Parathyroid adenoma (tissue), 2 donors: ENCODE measurements at regions not wholly inside any gene's neighbourhood (a gene's known extent, or its start where the extent isn't known, plus 50 kb on each side); places are given as distances from the start of the nearest gene placed in this dataset.

ENCODE experiments used
- H2AFZ ChIP-seq: fragments of 300-600 bp; sonication (generic); one replicate; pipeline ENCODE4 v1.7.0; 2017; ENCODE audit warnings: antibody characterized with exemption, mild to moderate bottlenecking
- H3K27ac ChIP-seq: fragments of 300-600 bp; sonication (generic); one replicate; pipeline ENCODE4 v1.7.0; 2017
- H3K27me3 ChIP-seq: fragments of 300-600 bp; sonication (generic); one replicate; pipeline ENCODE4 v1.7.0; 2017; ENCODE audit warnings: low read length; ENCODE audit not compliant: control insufficient read depth, insufficient read depth
- H3K36me3 ChIP-seq: fragments of 300-600 bp; sonication (generic); one replicate; pipeline ENCODE4 v1.7.0; 2017; ENCODE audit warnings: low read length; ENCODE audit not compliant: control insufficient read depth, insufficient read depth
- H3K4me1 ChIP-seq: fragments of 300-600 bp; sonication (generic); one replicate; pipeline ENCODE4 v1.7.0; 2017; ENCODE audit warnings: control low read depth
- H3K4me2 ChIP-seq: fragments of 300-600 bp; sonication (generic); one replicate; pipeline ENCODE4 v1.7.0; 2017; ENCODE audit warnings: low read length
- H3K4me3 ChIP-seq: fragments of 300-600 bp; sonication (generic); one replicate; pipeline ENCODE4 v1.7.0; 2017; ENCODE audit warnings: low read depth, low read length
- H3K79me2 ChIP-seq: fragments of 300-600 bp; sonication (generic); one replicate; pipeline ENCODE4 v1.7.0; 2017; ENCODE audit warnings: control low read depth
- H3K9ac ChIP-seq: fragments of 300-600 bp; sonication (generic); one replicate; pipeline ENCODE4 v1.7.0; 2017; ENCODE audit warnings: mild to moderate bottlenecking
- H3K9me3 ChIP-seq: fragments of 300-600 bp; sonication (generic); one replicate; pipeline ENCODE4 v1.7.0; 2017; ENCODE audit warnings: low read length; ENCODE audit not compliant: control insufficient read depth
- TF ChIP-seq, protein P1 (sequence below): fragments of 300-600 bp; sonication (generic); IDR thresholded peaks from one replicate; pipeline ENCODE4 v1.7.0; 2017; ENCODE audit warnings: antibody characterized with exemption, mild to moderate bottlenecking
- donor health status: primary hyperparathyroidism.

DNA sequence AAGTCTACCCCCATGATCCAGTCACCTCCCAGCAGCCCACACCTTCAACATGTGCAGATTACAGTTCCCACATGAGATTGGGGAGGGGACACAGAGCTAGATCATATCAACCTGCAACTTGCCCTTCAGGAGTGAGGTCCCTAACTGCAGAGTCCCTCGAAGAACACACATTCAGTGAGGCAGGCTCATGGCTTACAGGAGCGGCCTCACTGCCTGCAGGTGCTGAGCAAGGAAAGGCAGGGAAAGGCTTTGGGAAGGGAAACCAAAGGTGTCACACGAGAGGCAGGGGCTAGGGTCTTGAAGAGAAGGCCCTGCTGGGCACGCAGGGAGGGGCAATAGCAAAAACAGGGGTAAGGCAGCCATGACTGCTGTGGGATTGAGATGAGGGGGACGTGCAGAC lies 182.4 kb upstream of the CHRNA7 start:
- Histone ChIP-seq H3K4me2 (no peak overlapping the region), H2AFZ (no peak overlapping the region), H3K9ac (no peak overlapping the region), H3K9me3 (no peaks in the 10 kb centered on the region), H3K36me3 (no peaks in the 10 kb centered on the region), H3K4me3 (no peak overlapping the region), H3K4me1 (no peaks in the 10 kb centered on the region), H3K27ac (no peak overlapping the region), H3K27me3 (no peaks in the 10 kb centered on the region), H3K79me2 (peaks cover 12% of the 10 kb centered on the region)
- TF ChIP-seq, protein P1, sequence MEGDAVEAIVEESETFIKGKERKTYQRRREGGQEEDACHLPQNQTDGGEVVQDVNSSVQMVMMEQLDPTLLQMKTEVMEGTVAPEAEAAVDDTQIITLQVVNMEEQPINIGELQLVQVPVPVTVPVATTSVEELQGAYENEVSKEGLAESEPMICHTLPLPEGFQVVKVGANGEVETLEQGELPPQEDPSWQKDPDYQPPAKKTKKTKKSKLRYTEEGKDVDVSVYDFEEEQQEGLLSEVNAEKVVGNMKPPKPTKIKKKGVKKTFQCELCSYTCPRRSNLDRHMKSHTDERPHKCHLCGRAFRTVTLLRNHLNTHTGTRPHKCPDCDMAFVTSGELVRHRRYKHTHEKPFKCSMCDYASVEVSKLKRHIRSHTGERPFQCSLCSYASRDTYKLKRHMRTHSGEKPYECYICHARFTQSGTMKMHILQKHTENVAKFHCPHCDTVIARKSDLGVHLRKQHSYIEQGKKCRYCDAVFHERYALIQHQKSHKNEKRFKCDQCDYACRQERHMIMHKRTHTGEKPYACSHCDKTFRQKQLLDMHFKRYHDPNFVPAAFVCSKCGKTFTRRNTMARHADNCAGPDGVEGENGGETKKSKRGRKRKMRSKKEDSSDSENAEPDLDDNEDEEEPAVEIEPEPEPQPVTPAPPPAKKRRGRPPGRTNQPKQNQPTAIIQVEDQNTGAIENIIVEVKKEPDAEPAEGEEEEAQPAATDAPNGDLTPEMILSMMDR = no peak

DNA sequence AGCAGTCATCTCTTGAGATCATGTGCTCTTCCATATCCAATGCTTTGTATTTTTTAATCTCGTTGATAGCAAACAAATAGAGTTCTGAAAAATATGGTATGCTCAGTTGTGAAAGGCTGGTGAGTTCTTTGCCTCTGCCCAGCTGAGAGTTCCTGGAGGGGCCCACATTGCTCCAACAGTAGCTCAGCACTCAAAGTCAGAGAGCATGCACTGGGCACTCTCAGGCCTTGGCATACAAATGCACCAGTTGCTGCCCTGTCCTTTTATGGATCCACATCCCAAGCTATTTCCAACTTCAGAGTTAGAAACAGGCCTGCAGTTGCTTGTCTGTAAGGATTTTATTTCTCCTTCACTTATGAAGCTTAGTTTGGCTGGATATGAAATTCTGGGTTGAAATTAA lies 181.7 kb upstream of the CHRNA7 start:
- TF ChIP-seq, protein P1 = no peak
- no peak overlapping the region for H3K9ac ChIP-seq
- no peak overlapping the region for H3K4me2 ChIP-seq
- no peaks in the 10 kb centered on the region for H3K9me3 ChIP-seq
- H3K79me2 ChIP-seq = peaks cover 12% of the 10 kb centered on the region
- no peak overlapping the region for H3K4me3 ChIP-seq
- H3K4me1 ChIP-seq = no peaks in the 10 kb centered on the region
- H3K27me3 ChIP-seq = no peaks in the 10 kb centered on the region
- H2AFZ ChIP-seq = no peak overlapping the region
- H3K27ac ChIP-seq = no peak overlapping the region
- no peaks in the 10 kb centered on the region for H3K36me3 ChIP-seq

DNA sequence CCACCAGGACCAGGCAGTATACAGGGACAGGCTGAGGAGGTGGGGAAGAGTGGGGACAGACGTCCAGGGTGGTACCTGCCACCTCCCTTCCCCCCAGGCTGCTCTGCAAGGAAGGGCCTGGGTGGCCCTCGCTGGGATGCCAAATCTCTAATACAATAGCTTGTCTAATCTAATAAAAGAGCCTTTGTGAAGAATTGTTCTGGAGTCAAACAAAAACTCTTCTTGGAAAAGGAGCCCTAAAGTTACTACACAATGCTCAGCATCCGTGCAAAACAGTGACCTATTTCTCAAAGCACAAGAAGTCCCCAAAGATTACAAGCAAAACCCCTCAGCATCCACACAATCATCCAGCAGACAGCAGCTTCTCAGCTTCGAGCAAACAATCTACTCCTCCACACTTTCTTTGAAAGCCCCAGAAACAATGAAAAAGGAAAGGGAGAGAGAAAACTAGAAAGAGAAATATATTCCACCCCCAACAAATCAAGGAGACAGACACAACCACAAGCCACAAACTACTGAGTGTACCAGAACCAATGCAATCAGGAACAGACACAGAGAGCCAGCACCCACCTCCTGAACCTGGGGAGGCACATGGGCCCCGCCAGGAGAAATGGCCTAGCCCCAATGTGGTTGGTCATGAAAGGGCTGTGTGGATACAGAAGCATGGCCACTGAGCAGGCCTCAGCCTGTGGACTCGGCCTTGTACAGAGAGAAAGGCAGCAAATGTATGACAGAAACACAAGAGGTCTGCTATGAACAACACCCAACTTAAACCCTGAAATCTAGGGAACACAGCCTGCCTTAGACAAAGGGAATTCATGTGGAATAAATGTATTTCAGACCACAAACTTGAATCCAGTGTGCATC lies 177.1 kb upstream of the CHRNA7 start:
- no peak overlapping the region for H2AFZ ChIP-seq
- no peaks in the 10 kb centered on the region for H3K9me3 ChIP-seq
- no peaks in the 10 kb centered on the region for H3K27me3 ChIP-seq
- no peak overlapping the region for H3K4me2 ChIP-seq
- H3K36me3 ChIP-seq = no peaks in the 10 kb centered on the region
- no peak overlapping the region for H3K27ac ChIP-seq
- no peak overlapping the region for H3K4me3 ChIP-seq
- TF ChIP-seq, protein P1 = no peak
- H3K4me1 ChIP-seq = no peaks in the 10 kb centered on the region
- peaks cover 13% of the 10 kb centered on the region for H3K79me2 ChIP-seq
- no peak overlapping the region for H3K9ac ChIP-seq

DNA sequence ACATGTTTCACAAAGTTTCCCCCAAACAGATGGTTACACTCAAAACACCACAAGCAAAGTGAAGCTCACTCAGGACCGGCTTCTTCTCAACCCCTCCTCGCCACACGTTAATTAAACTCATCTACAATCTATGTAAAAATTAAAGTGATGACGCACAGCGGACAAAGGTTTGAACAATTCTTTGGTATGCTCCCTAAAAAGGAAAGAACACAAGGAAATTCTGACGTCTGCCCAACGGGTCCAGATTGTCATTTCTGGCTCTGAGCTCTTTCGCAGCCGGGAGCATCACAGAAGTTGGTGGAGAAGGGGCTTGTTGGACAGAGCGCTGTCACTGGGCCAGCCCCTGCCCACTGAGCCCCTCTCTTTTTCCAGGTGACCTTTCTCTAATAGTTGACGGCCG lies 173.7 kb upstream of the CHRNA7 start:
- Histone ChIP-seq H3K27me3 (no peaks in the 10 kb centered on the region), H3K4me3 (no peak overlapping the region), H3K4me2 (no peak overlapping the region), H3K9me3 (no peaks in the 10 kb centered on the region), H2AFZ (no peak overlapping the region), H3K4me1 (no peaks in the 10 kb centered on the region), H3K27ac (no peak overlapping the region), H3K79me2 (peaks cover 6% of the 10 kb centered on the region), H3K36me3 (no peaks in the 10 kb centered on the region), H3K9ac (no peak overlapping the region)
- TF ChIP-seq, protein P1 = no peak

DNA sequence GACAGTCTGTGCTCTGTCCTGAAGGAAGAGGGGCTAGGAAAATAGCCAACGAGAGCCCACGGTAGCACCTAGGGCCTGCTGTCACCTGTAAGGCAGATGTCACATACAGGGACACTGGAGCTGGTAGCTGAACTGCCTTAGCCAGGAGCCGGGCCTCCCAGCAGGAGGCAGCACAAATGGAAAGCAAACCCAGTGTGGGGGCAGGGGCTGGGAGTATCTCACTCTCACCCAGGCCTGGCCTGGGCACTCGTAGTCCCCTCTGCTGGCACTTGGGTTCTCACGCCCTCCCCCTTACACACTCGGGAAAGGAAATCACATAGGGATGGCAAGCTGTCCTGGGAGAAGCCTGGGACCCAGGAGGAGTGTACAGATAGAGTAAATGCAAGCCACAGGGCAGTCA lies 173.1 kb upstream of the CHRNA7 start:
- H3K36me3 ChIP-seq = no peaks in the 10 kb centered on the region
- no peaks in the 10 kb centered on the region for H3K4me1 ChIP-seq
- no peak overlapping the region for H3K9ac ChIP-seq
- no peaks in the 10 kb centered on the region for H3K9me3 ChIP-seq
- no peak overlapping the region for H3K4me3 ChIP-seq
- H3K79me2 ChIP-seq = peaks cover 9% of the 10 kb centered on the region
- H3K4me2 ChIP-seq = no peak overlapping the region
- no peaks in the 10 kb centered on the region for H3K27me3 ChIP-seq
- H3K27ac ChIP-seq = no peak overlapping the region
- TF ChIP-seq, protein P1 = no peak
- no peak overlapping the region for H2AFZ ChIP-seq
